ENCODE measurements at regions not wholly inside any gene's neighbourhood (a gene's known extent, or its start where the extent isn't known, plus 50 kb on each side); places are given as distances from the start of the nearest gene placed in this dataset.

GRCh38 chr1:93770640-93771039, 89.0 kb upstream of the BCAR3 start:
- peaks cover 0 to 5% (median under 1%) of the 10 kb centered on the region in 4 donors for H3K4me1 Mint-ChIP-seq
- peaks cover 6% of the 10 kb centered on the region for H3K27me3 Mint-ChIP-seq

GRCh38 chr1:93769777-93770176, 88.1 kb upstream of the BCAR3 start:
- H3K4me3 Mint-ChIP-seq: peak overlapping the region in 1 of 4 donors; percentile 23
- H3K27ac Mint-ChIP-seq: no peak overlapping the region

More at GRCh38 chr1:93770640-93771039, 89.0 kb upstream of the BCAR3 start:
- DNase-seq (no peak), ATAC-seq (ENCODE audit: low read depth in 2 of 2) (no peak)
- Mint-ChIP-seq H3K9me3 (peaks cover 0 to 4% (median 0%) of the 10 kb centered on the region in 7 donors), H3K4me3 (no peak overlapping the region), H3K27ac (no peak overlapping the region), H3K36me3 (no peaks in the 10 kb centered on the region)
- Histone ChIP-seq H3K27ac (ENCODE audit: insufficient read depth, low read length, poor library complexity, severe bottlenecking) (no peak overlapping the region), H3K27me3 (ENCODE audit: control insufficient read depth, insufficient read depth, low read length) (peaks cover 6% of the 10 kb centered on the region), H3K9me3 (ENCODE audit: control insufficient read depth in 2 of 2, low read length in 2 of 2) (no peaks in the 10 kb centered on the region), H3K4me1 (ENCODE audit: control insufficient read depth, insufficient read depth, low read length, poor library complexity, severe bottlenecking) (no peaks in the 10 kb centered on the region), H3K4me3 (ENCODE audit: low read depth, low read length) (no peak overlapping the region), H3K36me3 (ENCODE audit: control insufficient read depth, insufficient read depth, low read length) (no peaks in the 10 kb centered on the region)

DNA sequence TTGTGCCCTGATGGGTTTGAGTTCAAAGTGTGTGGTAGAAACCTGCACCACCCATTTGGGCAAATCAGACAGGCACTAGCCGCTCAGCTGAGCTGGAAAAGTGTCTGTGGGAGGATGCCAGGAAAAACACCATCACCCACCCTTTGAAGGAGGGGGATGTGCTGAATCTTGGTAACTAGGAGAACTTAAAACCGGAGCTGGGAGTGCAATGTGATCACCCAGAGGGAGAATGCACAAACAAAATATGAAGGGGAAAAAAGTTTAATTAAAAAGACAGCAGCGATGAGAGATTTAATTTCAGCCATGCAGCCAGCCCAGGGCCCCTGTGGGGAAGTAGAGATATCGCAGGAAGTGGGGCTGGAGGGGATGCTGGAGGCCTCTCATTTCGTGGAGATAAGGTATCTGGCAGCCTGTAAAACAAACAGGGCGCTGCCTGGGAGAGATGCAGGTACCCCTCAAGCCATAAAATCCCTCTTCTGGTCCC, 86.8 kb upstream of the BCAR3 start:
- Histone ChIP-seq H3K4me1 (ENCODE audit: control insufficient read depth, insufficient read depth, low read length, poor library complexity, severe bottlenecking) (no peaks in the 10 kb centered on the region), H3K36me3 (ENCODE audit: control insufficient read depth, insufficient read depth, low read length) (no peaks in the 10 kb centered on the region), H3K27me3 (ENCODE audit: control insufficient read depth, insufficient read depth, low read length) (peaks cover 3% of the 10 kb centered on the region), H3K9me3 (ENCODE audit: control insufficient read depth in 2 of 2, low read length in 2 of 2) (no peaks in the 10 kb centered on the region), H3K4me3 (ENCODE audit: low read depth, low read length) (no peak overlapping the region), H3K27ac (ENCODE audit: insufficient read depth, low read length, poor library complexity, severe bottlenecking) (no peak overlapping the region)
- Mint-ChIP-seq H3K36me3 (no peaks in the 10 kb centered on the region), H3K4me3 (no peak overlapping the region), H3K9me3 (peaks cover 0 to 4% (median 0%) of the 10 kb centered on the region in 7 donors), H3K4me1 (peaks cover 0 to 5% (median under 1%) of the 10 kb centered on the region in 4 donors), H3K27me3 (peaks cover 6% of the 10 kb centered on the region), H3K27ac (no peak overlapping the region)
- DNase-seq (no peak), ATAC-seq (ENCODE audit: low read depth in 2 of 2) (no peak)

More at GRCh38 chr1:93769777-93770176, 88.1 kb upstream of the BCAR3 start:
- H3K36me3 Mint-ChIP-seq: no peaks in the 10 kb centered on the region
- Histone ChIP-seq H3K4me3 (ENCODE audit: low read depth, low read length) (no peak overlapping the region), H3K27me3 (ENCODE audit: control insufficient read depth, insufficient read depth, low read length) (peaks cover 3% of the 10 kb centered on the region), H3K9me3 (ENCODE audit: control insufficient read depth in 2 of 2, low read length in 2 of 2) (no peaks in the 10 kb centered on the region), H3K36me3 (ENCODE audit: control insufficient read depth, insufficient read depth, low read length) (no peaks in the 10 kb centered on the region), H3K4me1 (ENCODE audit: control insufficient read depth, insufficient read depth, low read length, poor library complexity, severe bottlenecking) (no peaks in the 10 kb centered on the region), H3K27ac (ENCODE audit: insufficient read depth, low read length, poor library complexity, severe bottlenecking) (no peak overlapping the region)
- DNase-seq: no peak
- peaks cover 0 to 4% (median 0%) of the 10 kb centered on the region in 7 donors for H3K9me3 Mint-ChIP-seq
- ATAC-seq (ENCODE audit: low read depth in 2 of 2): no peak
- H3K27me3 Mint-ChIP-seq: peaks cover 6% of the 10 kb centered on the region
- peaks cover 0 to 5% (median under 1%) of the 10 kb centered on the region in 4 donors for H3K4me1 Mint-ChIP-seq

- H3K4me1 ChIP-seq (ENCODE audit: control insufficient read depth, insufficient read depth, low read length, poor library complexity, severe bottlenecking): no peaks in the 10 kb centered on the region
- no peak overlapping the region for H3K4me3 Mint-ChIP-seq
Measured at GRCh38 chr1:93766451-93766850, 84.8 kb upstream of the BCAR3 start.

GRCh38 chr1:93765099-93765498, 83.5 kb upstream of the BCAR3 start:
- peaks cover 0 to 5% (median under 1%) of the 10 kb centered on the region in 4 donors for H3K4me1 Mint-ChIP-seq
- no peak for ATAC-seq (ENCODE audit: low read depth in 2 of 2)
- H3K27me3 Mint-ChIP-seq: peaks cover 6% of the 10 kb centered on the region
- Histone ChIP-seq H3K27ac (ENCODE audit: insufficient read depth, low read length, poor library complexity, severe bottlenecking) (no peak overlapping the region), H3K4me1 (ENCODE audit: control insufficient read depth, insufficient read depth, low read length, poor library complexity, severe bottlenecking) (no peaks in the 10 kb centered on the region), H3K4me3 (ENCODE audit: low read depth, low read length) (no peak overlapping the region), H3K27me3 (ENCODE audit: control insufficient read depth, insufficient read depth, low read length) (no peaks in the 10 kb centered on the region), H3K9me3 (ENCODE audit: control insufficient read depth in 2 of 2, low read length in 2 of 2) (no peaks in the 10 kb centered on the region), H3K36me3 (ENCODE audit: control insufficient read depth, insufficient read depth, low read length) (no peaks in the 10 kb centered on the region)
- no peak overlapping the region for H3K4me3 Mint-ChIP-seq
- DNase-seq: no peak
- no peak overlapping the region for H3K27ac Mint-ChIP-seq
- no peaks in the 10 kb centered on the region for H3K36me3 Mint-ChIP-seq
- H3K9me3 Mint-ChIP-seq: peaks cover 0 to 2% (median 0%) of the 10 kb centered on the region in 7 donors

More at GRCh38 chr1:93766451-93766850, 84.8 kb upstream of the BCAR3 start:
- peaks cover 0 to 5% (median under 1%) of the 10 kb centered on the region in 4 donors for H3K4me1 Mint-ChIP-seq
- no peak for DNase-seq
- ATAC-seq (ENCODE audit: low read depth in 2 of 2): no peak
- H3K36me3 Mint-ChIP-seq: no peaks in the 10 kb centered on the region
- no peaks in the 10 kb centered on the region for H3K27me3 ChIP-seq (ENCODE audit: control insufficient read depth, insufficient read depth, low read length)
- no peaks in the 10 kb centered on the region for H3K36me3 ChIP-seq (ENCODE audit: control insufficient read depth, insufficient read depth, low read length)
- no peak overlapping the region for H3K27ac ChIP-seq (ENCODE audit: insufficient read depth, low read length, poor library complexity, severe bottlenecking)
- no peak overlapping the region for H3K4me3 ChIP-seq (ENCODE audit: low read depth, low read length)
- H3K9me3 ChIP-seq (ENCODE audit: control insufficient read depth in 2 of 2, low read length in 2 of 2): no peaks in the 10 kb centered on the region
- peaks cover 6% of the 10 kb centered on the region for H3K27me3 Mint-ChIP-seq
- peaks cover 0 to 2% (median 0%) of the 10 kb centered on the region in 7 donors for H3K9me3 Mint-ChIP-seq
- no peak overlapping the region for H3K27ac Mint-ChIP-seq

GRCh38 chr1:93764366-93764750, 82.7 kb upstream of the BCAR3 start:
- Mint-ChIP-seq H3K27me3 (peaks cover 6% of the 10 kb centered on the region), H3K4me3 (no peak overlapping the region), H3K36me3 (no peaks in the 10 kb centered on the region), H3K4me1 (peaks cover 0 to 5% (median under 1%) of the 10 kb centered on the region in 4 donors), H3K9me3 (peaks cover 0 to 2% (median 0%) of the 10 kb centered on the region in 7 donors), H3K27ac (no peak overlapping the region)
- Histone ChIP-seq H3K36me3 (ENCODE audit: control insufficient read depth, insufficient read depth, low read length) (no peaks in the 10 kb centered on the region), H3K4me1 (ENCODE audit: control insufficient read depth, insufficient read depth, low read length, poor library complexity, severe bottlenecking) (no peaks in the 10 kb centered on the region), H3K9me3 (ENCODE audit: control insufficient read depth in 2 of 2, low read length in 2 of 2) (no peaks in the 10 kb centered on the region), H3K27ac (ENCODE audit: insufficient read depth, low read length, poor library complexity, severe bottlenecking) (no peak overlapping the region), H3K4me3 (ENCODE audit: low read depth, low read length) (no peak overlapping the region), H3K27me3 (ENCODE audit: control insufficient read depth, insufficient read depth, low read length) (no peaks in the 10 kb centered on the region)
- ATAC-seq (ENCODE audit: low read depth in 2 of 2) (no peak), DNase-seq (no peak)

DNA sequence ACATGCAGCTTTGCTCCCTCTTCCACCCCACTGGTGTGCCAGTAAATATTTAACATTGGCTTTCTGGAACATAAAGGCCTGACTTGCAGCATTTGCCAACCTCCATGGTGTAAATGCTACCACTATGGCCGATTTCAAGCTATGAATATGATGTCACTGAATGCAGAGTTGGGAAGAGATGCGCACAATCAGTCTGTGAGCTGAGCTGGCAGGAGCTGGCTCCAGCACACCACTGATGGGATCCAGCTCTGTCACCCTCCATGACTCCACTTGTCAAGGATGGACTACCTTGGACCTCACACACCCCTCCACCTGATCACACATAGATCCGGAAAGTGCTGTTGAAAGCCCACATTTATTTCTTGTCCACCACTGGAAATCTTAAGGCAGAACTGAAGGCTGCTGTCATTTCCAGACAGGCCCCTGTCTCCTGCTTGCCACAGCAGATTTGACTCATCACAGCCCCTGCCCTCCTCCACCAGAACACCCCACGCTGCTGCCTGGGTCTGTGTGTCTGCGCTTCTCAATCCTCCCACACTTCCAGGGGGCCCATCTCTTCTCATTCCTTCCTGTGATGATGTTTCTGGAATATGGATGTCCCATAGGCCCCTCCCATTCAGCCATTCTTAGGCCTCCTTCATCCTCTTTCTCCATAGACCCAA, 82.2 kb upstream of the BCAR3 start:
- Mint-ChIP-seq H3K36me3 (no peaks in the 10 kb centered on the region), H3K27me3 (peaks cover 5% of the 10 kb centered on the region), H3K27ac (no peak overlapping the region), H3K4me3 (no peak overlapping the region), H3K9me3 (peaks cover 0 to 2% (median 0%) of the 10 kb centered on the region in 7 donors), H3K4me1 (peaks cover 0 to 5% (median under 1%) of the 10 kb centered on the region in 4 donors)
- ATAC-seq (ENCODE audit: low read depth in 2 of 2) (no peak), DNase-seq (no peak)
- H3K27me3 ChIP-seq (ENCODE audit: control insufficient read depth, insufficient read depth, low read length): no peaks in the 10 kb centered on the region
- H3K27ac ChIP-seq (ENCODE audit: insufficient read depth, low read length, poor library complexity, severe bottlenecking): no peak overlapping the region
- H3K9me3 ChIP-seq (ENCODE audit: control insufficient read depth in 2 of 2, low read length in 2 of 2): no peaks in the 10 kb centered on the region
- no peaks in the 10 kb centered on the region for H3K4me1 ChIP-seq (ENCODE audit: control insufficient read depth, insufficient read depth, low read length, poor library complexity, severe bottlenecking)
- H3K36me3 ChIP-seq (ENCODE audit: control insufficient read depth, insufficient read depth, low read length): no peaks in the 10 kb centered on the region
- no peak overlapping the region for H3K4me3 ChIP-seq (ENCODE audit: low read depth, low read length)
